Midbrain (tissue), 1 donor: ENCODE measurements at regions not wholly inside any gene's neighbourhood (a gene's known extent, or its start where the extent isn't known, plus 50 kb on each side); places are given as distances from the start of the nearest gene placed in this dataset.

Experiments
- DNase-seq: peaks from one replicate; lab custom pipeline; 2025; lab: John Stamatoyannopoulos, UW

- no peak for DNase-seq
Observed at GRCh38 chr6:19261642-19262041, 575.5 kb upstream of the ID4 start.

- DNase-seq = no peak
Observed at GRCh38 chr6:19268117-19268516, 569.1 kb upstream of the ID4 start.

DNA sequence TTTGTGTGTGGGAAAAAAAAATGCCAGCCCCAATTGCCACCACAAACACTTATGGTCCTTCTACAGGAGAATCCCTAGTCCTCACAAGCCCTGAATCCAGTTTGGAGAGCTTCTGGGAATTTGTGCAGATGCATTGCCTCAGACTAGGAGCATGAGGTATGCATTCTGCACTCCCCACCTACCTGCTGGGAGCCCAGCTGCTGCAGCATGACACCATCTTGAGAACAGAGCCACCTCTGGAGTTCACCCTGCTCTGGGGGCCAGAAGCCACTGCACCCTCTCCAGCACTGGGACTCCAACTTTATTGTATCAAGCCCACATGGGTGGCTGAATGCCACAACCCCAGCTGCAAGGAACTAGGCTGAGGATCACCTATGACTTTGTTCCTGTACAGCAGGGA lies 568.5 kb upstream of the ID4 start:
- no peak for DNase-seq

GRCh38 chr6:19269341-19269898 lies 567.8 kb upstream of the ID4 start:
- DNase-seq = no peak

DNA sequence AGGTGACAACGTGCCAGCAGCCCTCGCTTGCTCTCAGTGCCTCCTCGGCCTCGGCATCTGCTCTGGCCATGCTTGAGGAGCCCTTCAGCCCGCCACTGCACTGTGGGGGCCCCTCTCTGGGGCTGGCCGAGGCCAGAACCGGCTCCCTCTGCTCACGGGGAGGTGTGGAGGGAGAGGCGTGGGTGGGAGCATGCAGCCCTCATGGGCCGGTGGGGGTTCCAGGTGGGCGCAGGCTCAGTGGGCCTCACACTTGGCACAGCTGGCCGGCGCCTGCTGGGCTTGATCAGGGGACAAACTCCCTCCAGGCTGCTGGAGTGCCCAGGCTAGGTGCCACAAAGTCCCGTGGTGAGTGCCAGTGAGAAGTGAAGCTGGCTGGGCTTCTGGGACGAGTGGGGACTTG lies 566.6 kb upstream of the ID4 start:
- DNase-seq = no peak

- DNase-seq = no peak
Observed at GRCh38 chr6:19279273-19279684, 557.9 kb upstream of the ID4 start.

- DNase-seq = no peak
Observed at GRCh38 chr6:19287928-19288327, 549.2 kb upstream of the ID4 start.

DNA sequence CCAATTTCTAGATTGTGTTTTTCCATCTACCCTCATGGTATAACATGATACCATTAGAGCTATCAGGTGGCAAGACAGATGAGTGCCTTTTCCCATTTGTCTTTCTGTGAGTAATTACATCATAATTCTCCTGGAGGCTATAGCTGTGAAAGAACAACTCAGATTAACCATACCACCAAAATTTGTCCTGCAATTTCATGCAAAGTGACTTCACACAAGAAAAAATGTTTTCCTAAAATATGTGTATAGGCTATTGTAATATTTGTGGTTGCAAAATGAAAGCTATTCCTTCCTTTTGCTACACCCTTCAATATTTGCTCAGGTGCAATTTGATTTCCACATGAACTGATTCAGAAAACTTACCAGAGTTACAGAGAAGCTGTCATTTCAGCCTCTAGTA lies 547.7 kb upstream of the ID4 start:
- DNase-seq = no peak

DNA sequence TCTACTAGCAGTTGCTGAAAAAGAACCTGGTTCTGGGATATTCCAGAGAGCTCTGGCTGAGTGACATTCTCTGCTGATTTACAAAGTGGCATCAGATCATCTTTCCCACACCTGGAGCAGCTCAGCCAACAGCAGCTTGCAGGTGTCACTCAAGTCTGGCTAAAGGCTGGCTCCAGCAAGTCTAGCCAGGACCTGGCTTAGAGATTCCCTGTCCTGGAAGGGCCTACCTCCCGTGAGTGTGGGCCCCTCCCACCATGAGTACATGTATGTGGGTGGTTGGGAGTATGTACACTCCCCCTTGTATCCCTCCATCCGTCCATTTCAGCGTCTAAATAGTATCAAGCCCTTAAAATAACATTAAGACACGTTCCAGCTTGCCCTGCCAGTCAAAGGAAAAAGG lies 539.3 kb upstream of the ID4 start:
- DNase-seq = no peak

DNA sequence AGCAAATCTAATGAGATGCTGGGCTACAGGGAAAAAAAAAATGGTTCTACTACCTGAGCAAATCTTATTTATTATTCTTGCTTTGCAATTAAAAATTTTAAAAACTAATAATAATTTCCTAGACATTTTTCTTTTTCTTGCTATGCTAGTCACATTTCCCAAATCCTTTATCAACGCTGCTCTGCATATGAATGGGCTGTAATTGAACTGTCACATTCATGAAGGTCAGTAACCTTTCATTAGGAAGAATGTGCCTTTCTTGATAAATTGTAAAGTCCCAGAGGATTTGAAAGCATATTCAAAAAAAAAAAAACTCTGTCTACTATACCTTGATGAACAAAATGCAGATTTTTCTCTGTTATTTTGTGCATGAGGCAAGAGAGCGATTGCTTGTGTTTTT lies 538.7 kb upstream of the ID4 start:
- DNase-seq = no peak

- DNase-seq = no peak
Observed at GRCh38 chr6:19299129-19299528, 538.0 kb upstream of the ID4 start.

DNA sequence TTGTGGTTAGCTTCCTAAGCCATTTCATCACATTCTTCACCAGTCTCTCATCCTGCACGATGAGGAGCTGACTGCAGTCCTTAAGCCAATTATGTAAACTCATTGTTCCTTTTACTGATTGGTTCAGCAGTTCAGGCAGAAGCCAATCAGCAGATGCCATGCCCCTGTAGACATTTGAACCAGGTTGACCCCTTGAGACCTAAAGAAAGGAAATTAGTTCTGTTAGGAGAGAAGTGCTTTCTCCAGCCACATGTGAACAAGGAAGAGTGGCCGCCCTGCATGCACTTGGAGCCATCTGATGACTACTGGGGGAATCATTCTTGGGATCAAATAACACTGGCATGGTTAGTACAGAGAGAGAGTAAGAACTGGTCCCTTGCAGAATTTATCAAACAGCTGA lies 535.2 kb upstream of the ID4 start:
- no peak for DNase-seq

DNA sequence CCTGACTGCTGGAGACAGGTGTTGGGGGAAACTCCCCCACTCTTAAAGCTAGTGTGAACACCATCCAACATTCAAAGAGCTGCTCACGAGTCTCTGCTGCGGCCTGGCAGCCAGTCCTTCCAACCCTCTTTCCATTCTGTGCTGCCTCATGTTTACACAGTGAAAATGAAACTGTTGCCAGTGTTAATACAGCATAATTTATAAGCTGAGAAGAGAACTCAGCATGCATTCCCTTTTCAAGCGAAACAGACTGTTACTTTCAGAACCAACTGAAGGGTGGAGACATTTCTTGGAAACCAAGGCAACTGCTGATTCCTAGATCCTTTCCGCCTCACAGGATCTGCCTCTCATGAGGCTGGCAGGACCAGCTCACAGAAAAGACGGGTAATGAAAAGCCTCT lies 533.8 kb upstream of the ID4 start:
- DNase-seq = peak; percentile 28

DNA sequence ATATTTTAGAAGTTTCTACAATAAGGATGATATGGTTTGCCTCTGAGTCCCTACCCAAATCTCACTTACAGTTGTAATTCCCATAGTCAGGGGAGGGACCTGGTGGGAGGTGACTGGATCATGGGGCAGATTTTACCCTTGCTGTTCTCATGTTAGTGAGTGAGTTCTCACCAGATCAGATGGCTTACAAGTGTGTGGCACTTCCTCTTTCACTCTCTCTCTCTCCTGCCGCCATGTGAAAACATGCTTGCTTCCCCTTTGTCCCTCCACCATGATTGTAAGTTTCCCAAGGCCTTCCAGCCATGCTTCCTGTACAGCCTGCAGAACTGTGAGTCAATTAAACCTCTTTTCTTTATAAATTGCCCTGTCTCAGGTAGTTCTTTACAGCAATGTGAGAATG lies 527.5 kb upstream of the ID4 start:
- no peak for DNase-seq

DNA sequence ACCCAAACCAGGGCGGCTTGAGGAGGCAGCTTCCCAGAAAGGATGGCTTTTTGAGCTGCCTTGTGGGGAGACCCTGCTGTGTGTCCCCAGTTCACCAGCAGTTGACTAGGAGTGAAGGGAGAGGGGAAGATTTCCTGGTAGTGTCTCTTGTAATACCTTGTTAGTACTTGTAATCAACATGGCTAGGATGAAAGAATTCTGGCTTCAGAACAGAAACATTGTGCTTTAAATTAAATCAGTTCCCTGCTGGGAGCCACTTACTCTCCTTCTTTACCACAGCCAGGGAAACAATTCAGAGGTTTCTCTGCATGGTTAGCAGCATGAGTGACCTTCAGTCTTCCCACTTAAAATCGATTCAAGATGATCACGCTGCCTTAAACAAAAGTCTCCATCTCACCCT lies 525.4 kb upstream of the ID4 start:
- DNase-seq = no peak

DNA sequence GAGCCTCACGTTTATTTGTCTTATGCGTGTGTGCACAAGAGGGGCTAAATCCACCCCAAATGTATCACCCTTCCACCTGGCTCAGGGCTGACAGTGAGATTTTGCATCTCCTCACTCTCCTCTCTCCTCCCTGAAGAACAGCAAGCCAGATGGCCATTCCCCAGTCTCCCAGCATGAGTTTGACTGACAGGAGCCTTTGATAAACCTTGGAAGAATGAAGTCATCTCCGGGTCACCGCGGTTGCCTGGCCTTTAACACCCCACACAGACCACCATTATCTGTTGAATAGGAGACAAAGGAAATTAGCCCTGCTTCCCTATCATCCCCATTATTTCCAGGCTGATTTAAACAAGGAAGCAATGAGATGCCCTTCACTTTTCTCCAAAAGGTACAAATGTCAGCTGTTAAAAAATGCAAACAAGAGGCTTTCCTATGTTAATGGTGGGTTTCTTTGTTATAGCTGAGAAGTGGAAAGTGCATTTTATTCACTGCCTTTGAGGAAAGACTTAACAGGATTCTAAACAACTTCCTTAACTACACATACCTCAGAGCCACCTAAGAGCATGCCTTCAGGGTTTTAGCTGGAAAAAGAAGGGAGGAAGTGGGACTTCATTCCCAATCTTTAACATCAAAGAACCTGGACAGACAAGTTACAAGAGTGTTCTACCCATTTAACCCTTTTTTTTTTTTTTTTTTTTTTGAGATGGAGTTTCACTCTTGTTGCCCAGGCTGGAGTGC lies 524.8 kb upstream of the ID4 start:
- DNase-seq = no peak

GRCh38 chr6:19317431-19317986 lies 519.7 kb upstream of the ID4 start:
- no peak for DNase-seq

DNA sequence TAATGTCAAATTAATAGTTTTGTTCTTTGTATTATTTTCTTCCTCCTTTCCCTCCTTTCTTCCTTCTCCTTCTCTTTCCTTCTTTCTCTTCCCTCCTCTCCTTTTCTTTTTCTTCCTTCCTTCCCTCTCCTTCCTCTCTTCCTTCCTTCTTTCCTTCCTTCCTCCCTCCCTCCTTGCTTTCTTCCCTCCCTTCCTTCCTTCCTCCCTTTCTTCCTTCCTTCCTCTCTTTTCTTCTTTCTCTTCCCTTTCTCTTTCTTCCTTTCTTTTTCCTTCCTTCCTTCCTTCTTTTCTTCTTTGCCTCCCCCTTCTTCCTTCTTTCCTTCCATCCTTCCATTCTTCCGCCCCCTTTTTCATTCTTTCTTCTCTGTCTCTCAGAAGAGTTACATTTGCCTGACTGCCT lies 518.2 kb upstream of the ID4 start:
- DNase-seq = no peak

- no peak for DNase-seq
Observed at GRCh38 chr6:19320111-19320581, 517.0 kb upstream of the ID4 start.

DNA sequence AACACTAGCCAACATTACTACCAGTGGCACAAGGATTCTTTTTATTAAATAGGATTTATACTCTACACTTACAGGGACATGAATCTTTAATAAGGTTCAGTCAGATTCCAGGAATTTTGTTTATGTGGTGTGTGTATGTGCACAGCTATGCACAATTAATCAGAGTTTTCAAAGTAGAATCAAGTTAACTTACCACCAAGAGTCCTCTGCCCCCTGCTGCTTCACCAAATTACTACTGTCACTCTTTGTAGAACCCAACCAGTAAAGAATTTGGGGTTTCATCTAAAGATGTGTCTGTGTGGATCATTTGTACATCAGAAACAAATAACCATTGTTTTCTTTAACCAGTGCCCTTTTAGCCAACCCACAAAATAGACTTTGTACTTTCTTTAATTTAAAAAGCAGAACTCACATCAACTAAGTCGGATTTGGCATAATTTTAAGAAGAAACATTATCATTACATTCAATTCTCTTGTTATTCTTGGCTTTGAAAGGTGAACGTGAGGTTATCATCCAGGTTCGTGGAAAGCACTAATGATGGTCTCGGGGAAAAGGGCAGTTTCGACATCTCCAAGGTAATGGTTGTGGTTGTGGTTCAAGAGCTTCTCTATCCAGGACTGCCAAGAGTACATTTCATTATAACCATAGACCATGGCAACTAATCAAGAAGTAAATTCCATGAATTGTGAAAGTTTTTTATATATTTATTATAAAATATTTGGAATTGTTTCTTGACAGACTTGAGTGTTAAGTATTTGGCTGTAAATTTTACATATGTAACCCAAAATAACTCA lies 514.3 kb upstream of the ID4 start:
- no peak for DNase-seq

GRCh38 chr6:19324376-19324775 lies 512.8 kb upstream of the ID4 start:
- no peak for DNase-seq

DNA sequence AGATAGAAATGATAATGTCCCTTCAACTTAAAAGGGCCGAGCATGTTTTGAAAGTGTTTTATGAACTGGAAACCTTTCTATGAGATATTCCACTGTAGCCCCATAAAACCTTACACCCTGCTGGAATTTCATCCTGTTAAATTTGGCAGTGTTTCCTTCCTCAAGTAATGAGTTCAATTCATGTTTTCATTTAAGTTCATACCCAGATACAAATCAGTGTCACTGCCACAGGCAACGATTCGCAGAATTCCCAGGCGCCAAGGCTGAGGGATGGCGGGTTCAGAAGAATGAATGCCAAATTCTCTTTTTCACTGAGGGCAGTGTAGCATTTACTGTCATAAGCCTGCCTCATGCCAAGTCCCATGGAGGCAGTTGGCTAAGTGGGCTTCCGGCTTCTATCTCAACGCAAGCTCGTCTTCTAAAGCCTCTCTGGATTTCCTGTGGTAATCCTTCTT lies 511.8 kb upstream of the ID4 start:
- DNase-seq = no peak

DNA sequence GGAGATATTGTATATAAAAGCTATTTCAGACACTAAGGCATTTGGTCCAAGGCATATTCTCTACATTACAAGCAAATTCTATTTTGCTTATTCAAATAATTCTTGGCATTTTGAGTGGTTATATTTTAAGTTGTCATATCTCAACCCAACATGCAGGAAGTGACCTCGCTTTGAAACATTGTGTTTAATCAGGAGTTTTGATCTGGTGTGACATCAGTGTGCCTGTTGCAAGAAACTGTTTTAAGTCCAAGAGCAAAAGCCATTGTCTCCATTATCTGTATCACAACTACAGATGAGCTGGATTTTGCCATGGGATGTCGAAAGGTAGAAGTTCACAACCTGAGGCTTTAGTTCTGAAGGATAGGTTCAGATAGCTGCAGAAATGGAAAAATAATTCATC lies 509.9 kb upstream of the ID4 start:
- DNase-seq = no peak
